ENCODE measurements at regions not wholly inside any gene's neighbourhood (a gene's known extent, or its start where the extent isn't known, plus 50 kb on each side); places are given as distances from the start of the nearest gene placed in this dataset.

GRCh38 chr4:127214016-127214415, 418.7 kb upstream of the INTU start:
- in situ Hi-C loops (cut with HindIII; ENCODE audit: low sequenced_read_pairs): no loop called here

DNA sequence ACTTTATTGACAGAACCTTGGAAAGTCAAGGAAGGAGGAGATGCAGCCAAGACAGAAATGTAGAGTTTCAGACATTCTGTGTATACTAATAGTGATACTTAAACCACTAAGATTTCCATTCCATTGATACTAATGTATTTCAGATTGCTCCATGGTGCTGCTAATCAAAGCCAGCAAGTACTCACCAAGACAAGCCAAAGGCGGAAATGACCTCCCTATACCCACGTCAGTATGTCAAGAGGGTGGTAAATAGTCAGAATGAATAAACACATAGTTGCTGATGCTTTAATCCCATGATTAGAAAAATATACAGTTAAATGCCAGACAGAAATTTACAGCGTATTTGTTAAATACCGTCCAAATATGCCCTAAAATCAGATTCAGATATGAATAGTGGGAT, 417.8 kb upstream of the INTU start:
- in situ Hi-C loops (cut with HindIII; ENCODE audit: low sequenced_read_pairs): no loop called here

GRCh38 chr4:127217586-127218229, 415.0 kb upstream of the INTU start:
- in situ Hi-C loops (cut with HindIII; ENCODE audit: low sequenced_read_pairs): no loop called here

DNA sequence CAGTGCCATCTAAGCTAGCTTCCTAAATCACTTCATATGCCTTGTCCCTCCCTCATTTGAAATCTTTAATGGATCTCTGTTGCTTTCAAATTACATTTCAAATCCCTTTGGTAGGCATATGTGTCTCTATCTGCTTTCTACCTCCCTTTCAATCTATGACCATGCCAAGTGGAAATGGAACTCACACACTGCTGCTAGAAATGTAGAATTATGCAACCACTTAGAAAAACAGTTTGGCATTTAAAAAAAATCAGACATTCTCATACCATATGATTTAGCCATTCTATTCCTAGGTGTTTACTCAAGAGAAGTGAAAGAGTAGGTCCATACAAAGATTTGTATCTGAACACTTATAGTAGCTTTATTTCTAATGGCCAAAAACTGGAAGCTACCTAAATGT, 413.5 kb upstream of the INTU start:
- in situ Hi-C loops (cut with HindIII; ENCODE audit: low sequenced_read_pairs): no loop called here

DNA sequence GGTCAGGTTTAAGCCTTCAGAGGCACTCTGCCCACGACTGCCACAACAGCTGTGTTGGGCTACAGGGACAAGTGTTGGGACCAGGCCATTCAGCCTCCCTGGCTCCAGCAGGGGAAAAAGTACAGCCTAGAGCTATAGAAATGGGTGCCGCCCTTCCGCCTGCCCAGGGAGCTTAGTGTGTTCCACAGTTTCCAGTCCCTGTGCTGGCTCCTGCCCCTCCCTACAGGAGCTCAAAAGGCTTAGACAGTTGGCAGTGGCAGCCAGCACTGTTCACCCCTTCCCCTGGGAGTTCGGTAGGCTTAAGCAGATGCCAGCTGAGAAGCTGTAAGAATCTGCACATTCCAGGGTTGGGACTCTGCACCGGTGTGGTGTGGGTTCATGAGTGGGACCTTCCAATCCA, 408.2 kb upstream of the INTU start:
- in situ Hi-C loops (cut with HindIII; ENCODE audit: low sequenced_read_pairs): no loop called here

DNA sequence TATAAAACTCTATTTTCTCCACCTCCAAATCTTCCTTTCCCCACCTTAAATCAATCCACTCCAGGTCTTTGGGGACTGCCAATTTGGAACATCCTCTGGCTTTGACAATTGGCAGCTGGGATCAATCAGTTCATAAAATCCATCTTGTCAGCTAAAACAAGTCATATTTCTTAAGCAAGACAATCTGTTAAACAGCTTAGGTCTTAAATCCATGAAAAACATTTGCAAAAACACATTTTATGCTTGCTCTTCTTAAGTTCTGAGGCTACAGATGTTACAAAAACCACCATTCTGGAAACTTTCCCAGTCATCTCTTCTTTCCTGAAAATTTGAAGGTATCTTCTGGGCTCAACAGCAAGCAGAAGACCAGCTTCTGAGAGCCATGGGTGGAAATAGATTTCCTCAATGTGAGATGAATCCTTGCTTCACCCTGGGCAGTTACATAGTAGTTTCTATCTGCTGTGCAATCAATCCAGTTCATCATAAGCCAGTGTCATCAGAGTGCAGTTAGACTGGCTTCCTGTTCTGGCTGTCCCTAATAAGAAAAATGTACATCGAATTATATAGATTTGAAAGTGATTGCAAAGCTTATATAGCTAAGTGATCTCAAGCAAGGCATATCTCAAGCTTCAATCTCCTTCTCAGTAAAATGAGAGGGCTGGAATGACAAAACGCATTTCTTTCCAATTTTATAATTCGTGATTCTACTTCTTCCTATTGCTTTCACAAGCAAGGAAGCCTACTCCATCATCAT, 402.7 kb upstream of the INTU start:
- in situ Hi-C loops (cut with HindIII; ENCODE audit: low sequenced_read_pairs): no loop called here

DNA sequence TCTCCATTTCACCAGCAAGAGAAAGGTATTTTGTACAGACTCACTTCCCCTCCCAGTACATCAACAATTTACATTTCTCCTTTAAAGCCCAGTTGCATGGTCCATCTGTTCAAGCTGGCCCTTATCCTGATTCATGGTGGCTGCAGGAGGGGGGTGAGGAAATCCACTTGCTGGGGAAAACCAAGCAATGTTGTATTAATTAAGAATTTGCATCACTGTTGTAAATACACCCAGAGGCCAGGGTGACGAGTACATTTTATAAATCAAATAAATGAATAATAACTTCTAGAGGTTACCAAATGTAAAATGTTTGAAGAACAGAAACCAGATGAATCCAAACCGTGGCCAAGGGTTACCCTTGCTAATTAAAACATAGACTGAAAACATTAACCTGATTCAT, 395.9 kb upstream of the INTU start:
- in situ Hi-C loops (cut with HindIII; ENCODE audit: low sequenced_read_pairs): no loop called here

- in situ Hi-C loops (cut with HindIII; ENCODE audit: low sequenced_read_pairs): no loop called here
Observed at GRCh38 chr4:127237581-127237980, 395.2 kb upstream of the INTU start.

DNA sequence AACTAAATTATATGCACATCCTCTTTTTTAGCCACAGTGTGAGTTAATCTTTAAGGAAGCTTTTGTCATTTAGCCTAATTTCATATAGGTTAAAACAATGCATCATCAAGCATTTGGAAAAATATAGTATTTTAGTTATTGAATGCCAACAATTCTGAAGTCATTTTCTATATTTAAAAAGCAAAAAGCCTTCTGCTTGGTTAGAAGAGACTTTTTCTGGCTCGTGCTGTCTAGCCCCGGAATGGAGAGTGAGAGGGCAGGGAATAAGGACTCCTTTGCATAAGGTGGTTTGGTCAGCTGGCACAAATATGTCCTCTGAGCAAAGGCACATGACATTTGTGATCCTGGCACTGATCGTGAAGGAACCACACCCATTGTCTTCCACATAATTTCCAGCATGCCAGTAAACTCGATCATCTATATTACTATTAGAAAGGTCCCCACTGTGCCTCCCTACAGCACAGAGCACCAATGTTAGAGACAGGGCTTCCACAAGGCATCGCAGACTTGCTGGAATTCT, 393.7 kb upstream of the INTU start:
- in situ Hi-C loops (cut with HindIII; ENCODE audit: low sequenced_read_pairs): no loop called here

DNA sequence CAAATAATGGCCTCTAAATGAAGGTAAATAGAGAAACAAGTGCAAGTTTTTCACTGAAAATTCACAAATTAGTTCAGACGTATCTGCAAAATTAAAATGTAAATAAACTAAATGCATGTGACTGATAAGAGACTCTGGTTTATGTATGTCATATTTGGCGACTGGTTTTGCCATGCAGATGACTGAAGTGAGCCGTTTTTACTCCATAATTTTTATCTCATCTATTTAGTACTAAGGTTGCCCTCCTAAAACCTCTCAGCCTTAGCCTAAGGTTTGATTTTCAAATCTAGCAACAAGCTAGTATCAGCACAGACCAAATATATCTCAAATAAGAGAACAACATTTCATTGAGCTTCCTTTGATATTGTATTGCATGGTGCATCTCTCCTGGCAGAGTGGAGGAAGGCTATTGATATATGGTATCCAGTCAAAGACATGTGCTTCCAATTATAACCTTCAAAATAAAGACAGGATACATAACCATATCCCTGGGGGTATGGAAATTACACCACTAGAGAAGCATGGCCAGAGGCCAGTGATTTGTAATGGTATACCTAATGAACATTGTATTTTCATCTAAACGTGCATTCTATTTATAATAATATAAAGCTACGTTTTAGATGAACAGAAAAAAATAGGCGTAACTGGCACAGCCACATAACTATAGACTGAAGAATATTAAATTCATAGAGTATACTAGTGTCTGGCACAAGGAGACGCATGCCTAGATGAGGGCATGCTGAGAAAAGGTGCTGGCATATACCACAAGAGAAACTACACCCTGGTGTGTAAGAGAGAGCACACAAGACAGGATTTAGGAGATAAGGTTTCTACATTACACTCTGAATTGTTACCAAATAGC, 392.6 kb upstream of the INTU start:
- in situ Hi-C loops (cut with HindIII; ENCODE audit: low sequenced_read_pairs): no loop called here

GRCh38 chr4:127240764-127241105, 392.0 kb upstream of the INTU start:
- in situ Hi-C loops (cut with HindIII; ENCODE audit: low sequenced_read_pairs): no loop called here

DNA sequence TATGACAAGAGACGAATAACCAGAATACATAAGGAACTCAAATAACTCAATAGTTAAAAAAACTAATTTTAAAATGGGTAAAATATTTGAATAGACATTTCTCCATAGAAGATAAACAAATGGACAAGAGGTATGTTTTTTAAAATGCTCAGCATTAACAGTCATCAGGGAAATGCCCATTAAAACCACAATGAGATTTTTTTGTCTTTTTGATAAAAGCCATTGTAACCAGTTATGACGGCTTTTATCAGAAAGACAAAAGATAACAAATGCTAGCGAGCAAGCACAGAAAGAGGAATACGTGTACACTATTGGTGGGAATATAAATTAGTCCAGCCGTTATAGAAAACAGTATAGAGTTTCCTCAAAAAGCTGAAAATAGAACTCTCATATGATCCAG, 388.2 kb upstream of the INTU start:
- in situ Hi-C loops (cut with HindIII; ENCODE audit: low sequenced_read_pairs): no loop called here

- in situ Hi-C loops (cut with HindIII; ENCODE audit: low sequenced_read_pairs): no loop called here
Observed at GRCh38 chr4:127246963-127247952, 385.5 kb upstream of the INTU start.

DNA sequence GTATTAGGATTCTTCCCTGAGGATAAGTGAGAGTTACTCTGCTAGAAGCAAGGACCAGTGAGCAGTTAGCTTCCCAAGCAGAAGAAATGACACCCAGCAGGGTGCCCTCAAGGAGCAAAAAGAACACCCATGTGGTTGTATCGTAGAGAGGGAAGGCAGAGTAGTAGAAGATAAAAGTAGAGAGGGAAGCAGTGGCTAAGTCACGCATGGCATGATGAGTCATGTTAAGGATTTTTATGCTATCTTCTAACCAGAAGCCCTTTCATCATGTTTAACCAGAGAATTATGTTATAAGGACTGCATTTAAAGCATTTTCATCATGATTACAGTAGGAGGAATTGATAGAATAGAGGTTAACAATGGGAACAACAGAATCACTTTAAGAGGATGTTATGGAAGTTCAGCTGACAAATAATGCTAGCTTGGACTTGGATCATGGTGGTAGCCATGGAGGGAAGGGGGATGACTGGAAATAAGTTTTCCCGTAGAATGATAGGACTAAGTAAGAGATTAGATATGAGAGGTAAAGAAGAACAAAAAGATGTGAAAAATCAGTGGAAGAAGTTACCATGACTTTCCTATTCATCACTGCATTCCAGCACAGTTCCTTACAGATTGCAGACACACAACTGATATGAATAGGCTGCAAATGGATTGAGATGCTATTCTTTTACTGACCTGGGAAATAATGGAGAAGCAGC, 383.5 kb upstream of the INTU start:
- in situ Hi-C loops (cut with HindIII; ENCODE audit: low sequenced_read_pairs): no loop called here

DNA sequence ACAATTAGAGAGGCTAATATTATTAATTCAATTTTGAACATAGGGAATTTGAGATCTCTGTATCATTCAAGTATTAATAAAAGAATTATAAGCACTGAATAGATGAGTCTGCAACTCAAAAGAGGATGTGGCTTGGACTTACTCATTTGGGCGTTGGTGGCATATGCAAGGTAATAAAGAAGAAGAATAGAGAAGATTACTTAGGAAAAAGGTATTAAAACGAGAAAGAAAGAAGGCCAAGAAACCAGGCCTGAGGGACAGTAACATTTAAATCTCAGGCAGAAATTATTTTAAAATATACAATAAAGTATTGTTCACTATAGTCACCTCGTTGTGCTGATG, 383.0 kb upstream of the INTU start:
- in situ Hi-C loops (cut with HindIII; ENCODE audit: low sequenced_read_pairs): no loop called here

GRCh38 chr4:127250577-127250976, 382.2 kb upstream of the INTU start:
- in situ Hi-C loops (cut with HindIII; ENCODE audit: low sequenced_read_pairs): no loop called here

GRCh38 chr4:127251423-127251822, 381.3 kb upstream of the INTU start:
- in situ Hi-C loops (cut with HindIII; ENCODE audit: low sequenced_read_pairs): no loop called here

- in situ Hi-C loops (cut with HindIII; ENCODE audit: low sequenced_read_pairs): no loop called here
Observed at GRCh38 chr4:127256500-127256899, 376.3 kb upstream of the INTU start.

- in situ Hi-C loops (cut with HindIII; ENCODE audit: low sequenced_read_pairs): no loop called here
Observed at GRCh38 chr4:127261476-127261875, 371.3 kb upstream of the INTU start.

- in situ Hi-C loops (cut with HindIII; ENCODE audit: low sequenced_read_pairs): no loop called here
Observed at GRCh38 chr4:127268367-127268766, 364.4 kb upstream of the INTU start.

All from endothelial cell of hepatic sinusoid (primary cell).